ENCODE measurements at regions not wholly inside any gene's neighbourhood (a gene's known extent, or its start where the extent isn't known, plus 50 kb on each side); places are given as distances from the start of the nearest gene placed in this dataset.

GRCh38 chr5:141783005-141783946 lies 94.9 kb downstream of the PCDH1 start:
- H3K4me1 Mint-ChIP-seq (ENCODE audit: low read depth): no peaks in the 10 kb centered on the region
- H3K27ac Mint-ChIP-seq: no peak overlapping the region
- no peak overlapping the region for H3K4me3 Mint-ChIP-seq
- peaks cover 6% of the 10 kb centered on the region for H3K27me3 Mint-ChIP-seq (ENCODE audit: low read depth)
- DNase-seq (ENCODE audit: low spot score): no peak
- H3K9me3 Mint-ChIP-seq: no peaks in the 10 kb centered on the region
- H3K36me3 Mint-ChIP-seq (ENCODE audit: low read depth): no peaks in the 10 kb centered on the region

GRCh38 chr5:141781910-141782309 lies 96.3 kb downstream of the PCDH1 start:
- no peaks in the 10 kb centered on the region for H3K4me1 Mint-ChIP-seq (ENCODE audit: low read depth)
- no peak overlapping the region for H3K27ac Mint-ChIP-seq
- H3K36me3 Mint-ChIP-seq (ENCODE audit: low read depth): no peaks in the 10 kb centered on the region
- DNase-seq (ENCODE audit: low spot score): no peak
- H3K9me3 Mint-ChIP-seq: no peaks in the 10 kb centered on the region
- no peak overlapping the region for H3K4me3 Mint-ChIP-seq
- peaks cover 2% of the 10 kb centered on the region for H3K27me3 Mint-ChIP-seq (ENCODE audit: low read depth)

GRCh38 chr5:141780952-141781781 lies 97.0 kb downstream of the PCDH1 start:
- no peak overlapping the region for H3K4me3 Mint-ChIP-seq
- peaks cover 2% of the 10 kb centered on the region for H3K27me3 Mint-ChIP-seq (ENCODE audit: low read depth)
- H3K4me1 Mint-ChIP-seq (ENCODE audit: low read depth): no peaks in the 10 kb centered on the region
- no peak for DNase-seq (ENCODE audit: low spot score)
- no peak overlapping the region for H3K27ac Mint-ChIP-seq
- H3K9me3 Mint-ChIP-seq: no peaks in the 10 kb centered on the region
- no peaks in the 10 kb centered on the region for H3K36me3 Mint-ChIP-seq (ENCODE audit: low read depth)

GRCh38 chr5:141780240-141780951 lies 97.8 kb downstream of the PCDH1 start:
- Mint-ChIP-seq H3K36me3 (ENCODE audit: low read depth) (no peaks in the 10 kb centered on the region), H3K4me3 (no peak overlapping the region), H3K27ac (no peak overlapping the region), H3K9me3 (no peaks in the 10 kb centered on the region), H3K4me1 (ENCODE audit: low read depth) (no peaks in the 10 kb centered on the region), H3K27me3 (ENCODE audit: low read depth) (peaks cover 2% of the 10 kb centered on the region)
- no peak for DNase-seq (ENCODE audit: low spot score)

- DNase-seq (ENCODE audit: low spot score): no peak
- Mint-ChIP-seq H3K36me3 (ENCODE audit: low read depth) (no peaks in the 10 kb centered on the region), H3K27ac (no peak overlapping the region), H3K4me1 (ENCODE audit: low read depth) (no peaks in the 10 kb centered on the region), H3K9me3 (no peaks in the 10 kb centered on the region), H3K4me3 (no peak overlapping the region), H3K27me3 (ENCODE audit: low read depth) (peaks cover 2% of the 10 kb centered on the region)
Observed at GRCh38 chr5:141779503-141779973, 97.5 kb upstream of the ARAP3 start.

- H3K9me3 Mint-ChIP-seq: no peaks in the 10 kb centered on the region
- DNase-seq (ENCODE audit: low spot score): no peak
- no peak overlapping the region for H3K4me3 Mint-ChIP-seq
- H3K27ac Mint-ChIP-seq: no peak overlapping the region
- H3K36me3 Mint-ChIP-seq (ENCODE audit: low read depth): no peaks in the 10 kb centered on the region
- no peaks in the 10 kb centered on the region for H3K4me1 Mint-ChIP-seq (ENCODE audit: low read depth)
- H3K27me3 Mint-ChIP-seq (ENCODE audit: low read depth): no peaks in the 10 kb centered on the region
Observed at GRCh38 chr5:141778683-141779082, 96.7 kb upstream of the ARAP3 start.

GRCh38 chr5:141778206-141778605 lies 96.2 kb upstream of the ARAP3 start:
- no peak overlapping the region for H3K4me3 Mint-ChIP-seq
- DNase-seq (ENCODE audit: low spot score): no peak

GRCh38 chr5:141777711-141778110 lies 95.7 kb upstream of the ARAP3 start:
- Mint-ChIP-seq H3K4me1 (ENCODE audit: low read depth) (no peaks in the 10 kb centered on the region), H3K27ac (no peak overlapping the region), H3K4me3 (no peak overlapping the region), H3K27me3 (ENCODE audit: low read depth) (no peaks in the 10 kb centered on the region), H3K36me3 (ENCODE audit: low read depth) (no peaks in the 10 kb centered on the region), H3K9me3 (no peaks in the 10 kb centered on the region)
- DNase-seq (ENCODE audit: low spot score): no peak

More at GRCh38 chr5:141778206-141778605, 96.2 kb upstream of the ARAP3 start:
- Mint-ChIP-seq H3K27ac (no peak overlapping the region), H3K36me3 (ENCODE audit: low read depth) (no peaks in the 10 kb centered on the region), H3K27me3 (ENCODE audit: low read depth) (no peaks in the 10 kb centered on the region), H3K9me3 (no peaks in the 10 kb centered on the region), H3K4me1 (ENCODE audit: low read depth) (no peaks in the 10 kb centered on the region)

GRCh38 chr5:141777130-141777529 lies 95.1 kb upstream of the ARAP3 start:
- Mint-ChIP-seq H3K27ac (no peak overlapping the region), H3K4me3 (no peak overlapping the region), H3K9me3 (no peaks in the 10 kb centered on the region), H3K4me1 (ENCODE audit: low read depth) (no peaks in the 10 kb centered on the region), H3K27me3 (ENCODE audit: low read depth) (no peaks in the 10 kb centered on the region), H3K36me3 (ENCODE audit: low read depth) (no peaks in the 10 kb centered on the region)
- no peak for DNase-seq (ENCODE audit: low spot score)

- Mint-ChIP-seq H3K27me3 (ENCODE audit: low read depth) (no peaks in the 10 kb centered on the region), H3K4me3 (no peak overlapping the region), H3K36me3 (ENCODE audit: low read depth) (no peaks in the 10 kb centered on the region), H3K9me3 (no peaks in the 10 kb centered on the region), H3K4me1 (ENCODE audit: low read depth) (no peaks in the 10 kb centered on the region), H3K27ac (no peak overlapping the region)
- DNase-seq (ENCODE audit: low spot score): no peak
Observed at GRCh38 chr5:141773779-141774562, 91.9 kb upstream of the ARAP3 start.

GRCh38 chr5:141772281-141772680 lies 90.3 kb upstream of the ARAP3 start:
- Mint-ChIP-seq H3K9me3 (no peaks in the 10 kb centered on the region), H3K4me1 (ENCODE audit: low read depth) (no peaks in the 10 kb centered on the region), H3K4me3 (no peak overlapping the region), H3K27ac (no peak overlapping the region), H3K27me3 (ENCODE audit: low read depth) (no peaks in the 10 kb centered on the region), H3K36me3 (ENCODE audit: low read depth) (no peaks in the 10 kb centered on the region)
- no peak for DNase-seq (ENCODE audit: low spot score)

GRCh38 chr5:141771562-141771961 lies 89.5 kb upstream of the ARAP3 start:
- no peaks in the 10 kb centered on the region for H3K9me3 Mint-ChIP-seq
- DNase-seq (ENCODE audit: low spot score): no peak
- no peaks in the 10 kb centered on the region for H3K27me3 Mint-ChIP-seq (ENCODE audit: low read depth)
- H3K36me3 Mint-ChIP-seq (ENCODE audit: low read depth): no peaks in the 10 kb centered on the region
- no peak overlapping the region for H3K27ac Mint-ChIP-seq
- H3K4me3 Mint-ChIP-seq: no peak overlapping the region
- no peaks in the 10 kb centered on the region for H3K4me1 Mint-ChIP-seq (ENCODE audit: low read depth)

GRCh38 chr5:141771031-141771430 lies 89.0 kb upstream of the ARAP3 start:
- Mint-ChIP-seq H3K27ac (no peak overlapping the region), H3K36me3 (ENCODE audit: low read depth) (no peaks in the 10 kb centered on the region), H3K4me1 (ENCODE audit: low read depth) (no peaks in the 10 kb centered on the region), H3K9me3 (no peaks in the 10 kb centered on the region), H3K27me3 (ENCODE audit: low read depth) (no peaks in the 10 kb centered on the region), H3K4me3 (no peak overlapping the region)
- DNase-seq (ENCODE audit: low spot score): no peak

Data from T-helper 2 cell treated with Interferon-gamma antibody and Interleukin-4, amounts not matched to agents 5 μg/mL and 100 μg/mL, for 36 hours (primary cell).